K562 (cell line): ENCODE measurements at regions not wholly inside any gene's neighbourhood (a gene's known extent, or its start where the extent isn't known, plus 50 kb on each side); places are given as distances from the start of the nearest gene placed in this dataset.

ENCODE experiments used
- ATAC-seq: fragments of 200-7000 bp; cut with Tn5 transposase; 3 replicates; pipeline ENCODE4 v1.9.1; 2020; ENCODE audit warnings: moderate library complexity
- BruUV-seq: library from RNA; stranded (reverse); fragments of 400-500 nt; replicated peaks from 2 replicates; lab custom pipeline; 2021; lab: Mats Ljungman, UMichigan
- CTCF ChIA-PET: fragments of 300-600 bp; formaldehyde crosslinking; extraction: SDS; loops from one replicate; lab custom pipeline; 2021; ENCODE audit warnings: low intra/inter-chr PET ratio; lab: Yijun Ruan, JAX
- POLR2A ChIA-PET: fragments of 300-600, 350-650 bp; sonication (Branson Sonifier 250); formaldehyde crosslinking; extraction: SDS; loops from one replicate; lab custom pipeline; 2021; ENCODE audit warnings: antibody characterized with exemption, inconsistent platforms; lab: Yijun Ruan, JAX
- DNase-seq, 4 experiments: peaks; one replicate each; pipeline versions ENCODE4 v3.0.0 to v3.0.0-alpha.2; 2011 to 2018; ENCODE audit warnings: low spot score in 3 of 4, mixed read lengths in 3 of 4; ENCODE audit errors: extremely low read depth in 1 of 4
- FAIRE-seq: peaks from 2 replicates; lab custom pipeline; 2011; peaks lifted over from hg19 to GRCh38; lab: Jason Lieb, UNC
- H2AFZ ChIP-seq: 2 replicates; pipeline ENCODE4 v1.6.0; 2011; ENCODE audit warnings: low read depth, low read length, control low read depth, inconsistent platforms
- H3K27ac ChIP-seq: fragments of 200-600 bp; 3 replicates; pipeline ENCODE4 v1.8.0; 2011; ENCODE audit warnings: low read depth, mild to moderate bottlenecking, control low read depth, inconsistent platforms, low read length, moderate library complexity, mixed read lengths; ENCODE audit errors: extremely low read depth
- H3K27me3 ChIP-seq, 2 experiments: fragments of 300-600 bp in 1 of 2; 2 replicates in 1 of 2; 3 replicates in 1 of 2; pipeline versions ENCODE4 v1.6.0 to v1.8.0; 2011; ENCODE audit warnings: inconsistent platforms in 2 of 2, low read length in 2 of 2, mild to moderate bottlenecking in 1 of 2, mixed read lengths in 1 of 2, moderate library complexity in 1 of 2; ENCODE audit not compliant: control insufficient read depth in 2 of 2, insufficient read depth in 2 of 2
- H3K36me3 ChIP-seq: fragments of 300-600 bp; 3 replicates; pipeline ENCODE4 v1.8.0; 2011; ENCODE audit warnings: mild to moderate bottlenecking, low read length, inconsistent platforms; ENCODE audit not compliant: control insufficient read depth, insufficient read depth
- H3K4me1 ChIP-seq, 2 experiments: fragments of 200-600 bp in 1 of 2; replicated peaks in 1 of 2; 2 replicates in 1 of 2; 3 replicates in 1 of 2; pipeline versions ENCODE4 v1.5.1 to v1.8.0; 2011; ENCODE audit warnings: inconsistent platforms in 2 of 2, low read length in 2 of 2, mild to moderate bottlenecking in 1 of 2, mixed read lengths in 1 of 2, moderate library complexity in 1 of 2; ENCODE audit not compliant: control insufficient read depth in 2 of 2, insufficient read depth in 2 of 2
- H3K4me2 ChIP-seq: 2 replicates; pipeline ENCODE4 v1.6.1; 2011; ENCODE audit warnings: low read length, control low read depth, inconsistent platforms, mixed read lengths; ENCODE audit not compliant: insufficient read depth
- H3K4me3 ChIP-seq: fragments of 200-600 bp; sonication (generic), shearing (Covaris generic); 2 replicates; pipeline ENCODE4 v1.5.1; 2016; ENCODE audit warnings: control low read depth, inconsistent platforms
- H3K79me2 ChIP-seq: fragments of 200-600 bp; 3 replicates; pipeline ENCODE4 v1.8.0; 2011; ENCODE audit warnings: low read length, inconsistent platforms; ENCODE audit not compliant: control insufficient read depth, insufficient read depth
- H3K9ac ChIP-seq, 2 experiments: 2 replicates each; pipeline versions ENCODE4 v1.6.0 to v1.6.1; 2011; ENCODE audit warnings: low read depth in 2 of 2, low read length in 2 of 2, control low read depth in 1 of 2, inconsistent platforms in 1 of 2, mild to moderate bottlenecking in 1 of 2, mixed read lengths in 1 of 2; ENCODE audit not compliant: insufficient read depth in 1 of 2
- H3K9me1 ChIP-seq: one replicate; pipeline ENCODE4 v1.6.0; 2011; ENCODE audit warnings: inconsistent platforms, mild to moderate bottlenecking, low read length, moderate library complexity; ENCODE audit not compliant: control insufficient read depth, insufficient read depth
- H3K9me3 ChIP-seq: replicated peaks from 2 replicates; pipeline ENCODE4 v1.5.1; 2011; ENCODE audit warnings: low read depth, low read length, inconsistent platforms; ENCODE audit not compliant: control insufficient read depth, insufficient read depth
- H4K20me1 ChIP-seq: replicated peaks from 2 replicates; pipeline ENCODE4 v1.6.1; 2011; ENCODE audit warnings: low read length, inconsistent platforms, mixed read lengths; ENCODE audit not compliant: control insufficient read depth, insufficient read depth
- ETV6 ChIP-seq, 3 experiments: fragments of 150-350 bp in 1 of 3; sonication (generic) in 1 of 3; formaldehyde crosslinking in 1 of 3; IDR thresholded peaks; 2 replicates each; pipeline versions ENCODE4 v1.6.1 to v1.8.0; 2014 to 2022; ENCODE audit warnings: borderline replicate concordance in 2 of 3, low read depth in 2 of 3, antibody characterized with exemption in 1 of 3, low read length in 1 of 3, mild to moderate bottlenecking in 1 of 3, missing genetic modification reagents in 1 of 3
- FOXJ2 ChIP-seq: fragments of 200-800 bp; sonication (Bioruptor generic); IDR thresholded peaks from 2 replicates; pipeline ENCODE4 v1.6.1; 2016; ENCODE audit warnings: missing genetic modification characterization, missing compliant biosample characterization
- ID3 ChIP-seq, 2 experiments: fragments of 250-450 bp in 1 of 2; fragments of 450-650 bp in 1 of 2; sonication (Bioruptor Pico) in 1 of 2; IDR thresholded peaks; 2 replicates each; pipeline versions ENCODE4 v1.6.1 to v1.8.0; 2016 to 2021; ENCODE audit warnings: mild to moderate bottlenecking in 2 of 2, moderate library complexity in 2 of 2, missing compliant biosample characterization in 1 of 2, missing genetic modification characterization in 1 of 2
- MAZ ChIP-seq, 2 experiments: fragments of 450-650 bp in 1 of 2; sonication (generic) in 1 of 2; formaldehyde crosslinking; IDR thresholded peaks in 1 of 2; conservative IDR thresholded peaks in 1 of 2; 2 replicates each; pipeline versions ENCODE4 v1.4.0 to v1.5.0; 2020; ENCODE audit warnings: mild to moderate bottlenecking in 1 of 2, missing genetic modification reagents in 1 of 2
- SLC30A9 ChIP-seq: fragments of 250-450 bp; sonication (Bioruptor Pico); IDR thresholded peaks from 2 replicates; pipeline ENCODE4 v1.8.0; 2022; ENCODE audit warnings: mild to moderate bottlenecking, moderate library complexity
- SRSF7 ChIP-seq: fragments of 200-400 bp; formaldehyde crosslinking; optimal IDR thresholded peaks from 2 replicates; pipeline ENCODE3; 2017; ENCODE audit warnings: mild to moderate bottlenecking, low read depth, low read length
- USF1 ChIP-seq: sonication (generic); formaldehyde crosslinking; IDR thresholded peaks from 2 replicates; pipeline ENCODE4 v1.9.0; 2022; ENCODE audit warnings: mild to moderate bottlenecking, missing genetic modification reagents
- ZBTB11 ChIP-seq, 3 experiments: fragments of 200-800 bp in 1 of 3; fragments of 250-450 bp in 1 of 3; fragments of 450-650 bp in 1 of 3; sonication (Bioruptor Pico) in 1 of 3; sonication (Bioruptor generic) in 1 of 3; formaldehyde crosslinking in 1 of 3; IDR thresholded peaks; 2 replicates each; pipeline versions ENCODE4 v1.6.1 to v1.8.0; 2016 to 2022; ENCODE audit warnings: mild to moderate bottlenecking in 2 of 3, missing genetic modification characterization in 2 of 3, missing compliant biosample characterization in 1 of 3, moderate library complexity in 1 of 3
- ZNF174 ChIP-seq: fragments of 250-450 bp; sonication (Bioruptor Pico); IDR thresholded peaks from 2 replicates; pipeline ENCODE4 v1.4.0; 2020; ENCODE audit warnings: mild to moderate bottlenecking
- WGBS: fragments of 100-300 bp; shearing (Covaris generic); methylation state at CpG from one replicate; pipeline ENCODE4 v1.1.6; 2016; ENCODE audit warnings: low coverage, mixed read lengths; ENCODE audit not compliant: insufficient coverage; ENCODE audit errors: missing lambda C conversion rate; 5-methylcytosine and 5-hydroxymethylcytosine counted together
- in situ Hi-C: fragments of 300-500 bp; cut with MboI; formaldehyde crosslinking; loops from 4 replicates; pipeline ENCODE4 v1.15.0; 2018; ENCODE audit warnings: inconsistent platforms, mixed read lengths
- intact Hi-C: fragments of 100-400 bp; cut with micrococcal nuclease; formaldehyde crosslinking; loops from 2 replicates; pipeline ENCODE4 v1.14.2; 2022

- H3K9me3 ChIP-seq, result no peaks in the 10 kb centered on the region
- no peak overlapping the region for H3K27ac ChIP-seq
- no peak overlapping the region for H3K4me2 ChIP-seq
- no peaks in the 10 kb centered on the region for H3K79me2 ChIP-seq
- H2AFZ ChIP-seq, result no peak overlapping the region
- CTCF ChIA-PET, result interaction anchor here (0.6 kb wide), 1 partner anchor 768 kb away, joined by 3 read pairs; no protein-coding TSS in a partner anchor
- intact Hi-C loops (no loop called here), in situ Hi-C loops (no loop called here)
- no TSS peak for BruUV-seq
- ATAC-seq, result no peak
- no peaks in the 10 kb centered on the region for H3K36me3 ChIP-seq
- H3K4me1 ChIP-seq, result 0 out of 5 replicates have a peak, but pooled peaks cover 0 to 2% of the 10 kb centered on the region in 2 experiments
- H3K9ac ChIP-seq, result no peak overlapping the region
- H4K20me1 ChIP-seq, result peaks cover 15% of the 10 kb centered on the region; the same call in 1 of the 2 replicates
- no peak for DNase-seq
- no peak overlapping the region for H3K4me3 ChIP-seq
- 4% methylated on average over 7 of the region's 7 CpGs for WGBS
- TF ChIP-seq ETV6 (IDR thresholded peaks at IDR 0.05; ENCODE audit: borderline replicate concordance in 1 of 2, low read depth in 2 of 2, low read length in 1 of 2) (no peak), ETV6 (CRISPR knock-in tag; IDR thresholded peaks at IDR 0.05; ENCODE audit: borderline replicate concordance) (no peak), ZNF174 (CRISPR knock-in tag) (no peak), SLC30A9 (CRISPR knock-in tag) (no peak), MAZ (CRISPR knock-in tag; conservative IDR thresholded peaks at IDR 0.05 in 1 of 2, IDR thresholded peaks at IDR 0.05 in 1 of 2) (no peak), USF1 (CRISPR knock-in tag) (no peak), SRSF7 (no peak), FOXJ2 (no peak), ZBTB11 (CRISPR knock-in tag; IDR thresholded peaks at IDR 0.05) (no peak), ID3 (CRISPR knock-in tag; IDR thresholded peaks at IDR 0.05) (no peak), ID3 (tag; IDR thresholded peaks at IDR 0.05) (no peak)
- no peak for FAIRE-seq
- H3K27me3 ChIP-seq, result peaks cover 7 to 17% of the 10 kb centered on the region in 2 experiments; a peak in 4 of 5 replicates
- no peaks in the 10 kb centered on the region for H3K9me1 ChIP-seq
- POLR2A ChIA-PET, result interaction anchor here (0.7 to 1.5 kb wide), 2 partner anchors 10 to 1332 kb away, joined by 3 to 4 read pairs; no protein-coding TSS in a partner anchor
These were observed 255.4 kb upstream of the PITRM1 start for GRCh38 chr10:3427950-3428354.
